ENCODE measurements at regions not wholly inside any gene's neighbourhood (a gene's known extent, or its start where the extent isn't known, plus 50 kb on each side); places are given as distances from the start of the nearest gene placed in this dataset.

GRCh38 chr4:147182041-147182440 lies 236.4 kb upstream of the TTC29 start:
- Histone ChIP-seq H3K79me2 (ENCODE audit: insufficient read depth, low read length) (no peaks in the 10 kb centered on the region), H2AFZ (ENCODE audit: low read length) (no peak overlapping the region)

GRCh38 chr4:147192679-147193078 lies 247.0 kb upstream of the TTC29 start:
- Histone ChIP-seq H3K27me3 (ENCODE audit: insufficient read depth, low read length, poor library complexity, severe bottlenecking) (no peaks in the 10 kb centered on the region), H3K9me2 (replicated peaks; ENCODE audit: low read depth, low read length) (no peaks in the 10 kb centered on the region), H3K4me2 (ENCODE audit: low read depth, low read length, poor library complexity, severe bottlenecking) (no peak overlapping the region), H3K4me3 (ENCODE audit: low read length, poor library complexity, severe bottlenecking) (no peak overlapping the region), H3K9ac (ENCODE audit: low read depth, low read length, poor library complexity, severe bottlenecking) (no peak overlapping the region), H4K20me1 (ENCODE audit: insufficient read depth, low read length, poor library complexity, severe bottlenecking) (no peaks in the 10 kb centered on the region), H3K4me1 (ENCODE audit: insufficient read depth, low read length, poor library complexity, severe bottlenecking) (no peaks in the 10 kb centered on the region), H3K79me2 (ENCODE audit: insufficient read depth, low read length) (no peaks in the 10 kb centered on the region), H2AFZ (ENCODE audit: low read length) (no peak overlapping the region), H3K9me3 (ENCODE audit: insufficient read depth, low read depth, low read length) (no peaks in the 10 kb centered on the region), H3F3A (ENCODE audit: low read depth) (no peaks in the 10 kb centered on the region), H3K36me3 (ENCODE audit: insufficient read depth, low read length) (no peaks in the 10 kb centered on the region)
- TF ChIP-seq CTCF (conservative IDR thresholded peaks at IDR 0.05; ENCODE audit: low read length) (no peak), EZH2phosphoT487 (IDR thresholded peaks at IDR 0.05; ENCODE audit: borderline replicate concordance) (no peak)

More at GRCh38 chr4:147182041-147182440, 236.4 kb upstream of the TTC29 start:
- H3K9me2 ChIP-seq (replicated peaks; ENCODE audit: low read depth, low read length) = no peaks in the 10 kb centered on the region
- no peak overlapping the region for H3K4me3 ChIP-seq (ENCODE audit: low read length, poor library complexity, severe bottlenecking)
- no peaks in the 10 kb centered on the region for H3K27me3 ChIP-seq (ENCODE audit: insufficient read depth, low read length, poor library complexity, severe bottlenecking)
- TF ChIP-seq CTCF (conservative IDR thresholded peaks at IDR 0.05; ENCODE audit: low read length) (no peak), EZH2phosphoT487 (IDR thresholded peaks at IDR 0.05; ENCODE audit: borderline replicate concordance) (no peak)
- H3K4me2 ChIP-seq (ENCODE audit: low read depth, low read length, poor library complexity, severe bottlenecking) = no peak overlapping the region
- H3K9ac ChIP-seq (ENCODE audit: low read depth, low read length, poor library complexity, severe bottlenecking) = no peak overlapping the region
- no peaks in the 10 kb centered on the region for H3F3A ChIP-seq (ENCODE audit: low read depth)
- H3K9me3 ChIP-seq (ENCODE audit: insufficient read depth, low read depth, low read length) = no peaks in the 10 kb centered on the region
- no peaks in the 10 kb centered on the region for H3K4me1 ChIP-seq (ENCODE audit: insufficient read depth, low read length, poor library complexity, severe bottlenecking)
- H3K36me3 ChIP-seq (ENCODE audit: insufficient read depth, low read length) = no peaks in the 10 kb centered on the region
- no peaks in the 10 kb centered on the region for H4K20me1 ChIP-seq (ENCODE audit: insufficient read depth, low read length, poor library complexity, severe bottlenecking)

- Histone ChIP-seq H3F3A (ENCODE audit: low read depth) (no peaks in the 10 kb centered on the region), H3K79me2 (ENCODE audit: insufficient read depth, low read length) (no peaks in the 10 kb centered on the region), H3K4me2 (ENCODE audit: low read depth, low read length, poor library complexity, severe bottlenecking) (no peak overlapping the region), H3K4me1 (ENCODE audit: insufficient read depth, low read length, poor library complexity, severe bottlenecking) (no peaks in the 10 kb centered on the region), H2AFZ (ENCODE audit: low read length) (no peak overlapping the region), H3K27me3 (ENCODE audit: insufficient read depth, low read length, poor library complexity, severe bottlenecking) (no peaks in the 10 kb centered on the region), H3K9ac (ENCODE audit: low read depth, low read length, poor library complexity, severe bottlenecking) (no peak overlapping the region), H3K9me3 (ENCODE audit: insufficient read depth, low read depth, low read length) (no peaks in the 10 kb centered on the region), H3K4me3 (ENCODE audit: low read length, poor library complexity, severe bottlenecking) (no peak overlapping the region), H4K20me1 (ENCODE audit: insufficient read depth, low read length, poor library complexity, severe bottlenecking) (no peaks in the 10 kb centered on the region), H3K36me3 (ENCODE audit: insufficient read depth, low read length) (no peaks in the 10 kb centered on the region), H3K9me2 (replicated peaks; ENCODE audit: low read depth, low read length) (no peaks in the 10 kb centered on the region)
- TF ChIP-seq EZH2phosphoT487 (IDR thresholded peaks at IDR 0.05; ENCODE audit: borderline replicate concordance) (no peak), CTCF (conservative IDR thresholded peaks at IDR 0.05; ENCODE audit: low read length) (no peak)
These were observed 248.4 kb upstream of the TTC29 start for GRCh38 chr4:147194114-147194513.

Measured in Loucy (cell line).